ENCODE measurements at regions not wholly inside any gene's neighbourhood (a gene's known extent, or its start where the extent isn't known, plus 50 kb on each side); places are given as distances from the start of the nearest gene placed in this dataset.

GRCh38 chr15:95857124-95857757, 473.3 kb upstream of the NR2F2 start:
- no peak for DNase-seq (ENCODE audit: low read depth, low spot score)

- no peak for DNase-seq (ENCODE audit: low read depth, low spot score)
Observed at GRCh38 chr15:95857758-95858157, 472.7 kb upstream of the NR2F2 start.

- no peak for DNase-seq (ENCODE audit: low read depth, low spot score)
Observed at GRCh38 chr15:95860406-95860805, 470.1 kb upstream of the NR2F2 start.

GRCh38 chr15:95864467-95864886, 466.0 kb upstream of the NR2F2 start:
- no peak for DNase-seq (ENCODE audit: low read depth, low spot score)

GRCh38 chr15:95865330-95865739, 465.2 kb upstream of the NR2F2 start:
- DNase-seq (ENCODE audit: low read depth, low spot score): no peak

- DNase-seq (ENCODE audit: low read depth, low spot score): no peak
Observed at GRCh38 chr15:95866711-95867440, 463.6 kb upstream of the NR2F2 start.

- DNase-seq (ENCODE audit: low read depth, low spot score): no peak
Observed at GRCh38 chr15:95868450-95868849, 462.1 kb upstream of the NR2F2 start.

GRCh38 chr15:95868970-95869369, 461.5 kb upstream of the NR2F2 start:
- no peak for DNase-seq (ENCODE audit: low read depth, low spot score)

- DNase-seq (ENCODE audit: low read depth, low spot score): no peak
Observed at GRCh38 chr15:95869920-95870319, 460.6 kb upstream of the NR2F2 start.

GRCh38 chr15:95872366-95872771, 458.1 kb upstream of the NR2F2 start:
- no peak for DNase-seq (ENCODE audit: low read depth, low spot score)

GRCh38 chr15:95874637-95875036, 455.9 kb upstream of the NR2F2 start:
- DNase-seq (ENCODE audit: low read depth, low spot score): peak; percentile 42

GRCh38 chr15:95875121-95875643, 455.3 kb upstream of the NR2F2 start:
- peak; percentile 29 for DNase-seq (ENCODE audit: low read depth, low spot score)

- DNase-seq (ENCODE audit: low read depth, low spot score): no peak
Observed at GRCh38 chr15:95880031-95880570, 450.4 kb upstream of the NR2F2 start.

- no peak for DNase-seq (ENCODE audit: low read depth, low spot score)
Observed at GRCh38 chr15:95880630-95881029, 449.9 kb upstream of the NR2F2 start.

GRCh38 chr15:95883064-95883463, 447.4 kb upstream of the NR2F2 start:
- no peak for DNase-seq (ENCODE audit: low read depth, low spot score)

GRCh38 chr15:95884276-95884675, 446.2 kb upstream of the NR2F2 start:
- no peak for DNase-seq (ENCODE audit: low read depth, low spot score)

GRCh38 chr15:95887666-95888390, 442.7 kb upstream of the NR2F2 start:
- no peak for DNase-seq (ENCODE audit: low read depth, low spot score)

- no peak for DNase-seq (ENCODE audit: low read depth, low spot score)
Observed at GRCh38 chr15:95888762-95889161, 441.7 kb upstream of the NR2F2 start.

GRCh38 chr15:95894407-95894956, 436.0 kb upstream of the NR2F2 start:
- no peak for DNase-seq (ENCODE audit: low read depth, low spot score)

- no peak for DNase-seq (ENCODE audit: low read depth, low spot score)
Observed at GRCh38 chr15:95895508-95895907, 435.0 kb upstream of the NR2F2 start.

- no peak for DNase-seq (ENCODE audit: low read depth, low spot score)
Observed at GRCh38 chr15:95897651-95898050, 432.8 kb upstream of the NR2F2 start.

GRCh38 chr15:95898761-95899160, 431.7 kb upstream of the NR2F2 start:
- DNase-seq (ENCODE audit: low read depth, low spot score): no peak

Data from brain pericyte (primary cell).